ENCODE measurements at regions not wholly inside any gene's neighbourhood (a gene's known extent, or its start where the extent isn't known, plus 50 kb on each side); places are given as distances from the start of the nearest gene placed in this dataset.

DNA sequence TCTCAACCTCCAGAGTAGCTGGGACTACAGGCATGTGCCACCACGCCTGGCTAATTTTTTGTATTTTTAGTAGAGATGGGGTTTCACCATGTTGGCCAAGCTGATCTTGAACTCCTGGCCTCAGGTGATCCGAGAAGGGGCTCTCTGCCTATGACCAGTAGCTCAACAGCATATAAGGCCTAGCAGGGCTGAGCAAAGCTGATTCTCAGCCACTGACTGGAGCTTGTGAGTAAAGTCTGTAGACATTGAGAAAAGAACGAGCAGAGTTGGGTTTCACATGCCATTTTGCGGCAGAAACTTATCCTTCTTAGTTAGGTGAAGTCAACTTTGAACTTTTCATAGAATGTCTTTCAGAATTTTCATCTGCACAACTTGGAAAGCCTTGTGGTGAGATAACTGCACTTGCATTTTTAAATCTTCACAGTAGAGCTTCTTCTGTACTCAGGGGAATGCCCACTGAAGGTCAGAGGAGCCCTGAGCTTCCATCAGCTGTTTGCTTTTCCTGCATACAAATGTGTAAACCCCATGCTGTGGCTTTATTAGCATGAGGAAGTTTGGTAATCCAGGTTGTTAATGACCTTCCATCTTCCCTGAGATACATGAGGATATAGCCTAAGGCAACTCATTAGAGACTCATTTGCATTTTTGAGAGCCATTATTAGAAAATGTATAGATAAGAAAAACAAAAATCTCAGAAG lies 602.4 kb downstream of the METTL4 start:
- TF ChIP-seq ZNF274 (IDR thresholded peaks at IDR 0.05; ENCODE audit: low read depth, low read length) (no peak), YY1 (IDR thresholded peaks at IDR 0.05; ENCODE audit: insufficient read depth, insufficient read length) (no peak)

Data from NT2/D1 (cell line).